ENCODE measurements at regions not wholly inside any gene's neighbourhood (a gene's known extent, or its start where the extent isn't known, plus 50 kb on each side); places are given as distances from the start of the nearest gene placed in this dataset.
"Not testable (repeated sequence)": the region's sequence is repeated elsewhere in the genome, so short reads cannot be mapped to it uniquely, and the experiment has no call there.

DNA sequence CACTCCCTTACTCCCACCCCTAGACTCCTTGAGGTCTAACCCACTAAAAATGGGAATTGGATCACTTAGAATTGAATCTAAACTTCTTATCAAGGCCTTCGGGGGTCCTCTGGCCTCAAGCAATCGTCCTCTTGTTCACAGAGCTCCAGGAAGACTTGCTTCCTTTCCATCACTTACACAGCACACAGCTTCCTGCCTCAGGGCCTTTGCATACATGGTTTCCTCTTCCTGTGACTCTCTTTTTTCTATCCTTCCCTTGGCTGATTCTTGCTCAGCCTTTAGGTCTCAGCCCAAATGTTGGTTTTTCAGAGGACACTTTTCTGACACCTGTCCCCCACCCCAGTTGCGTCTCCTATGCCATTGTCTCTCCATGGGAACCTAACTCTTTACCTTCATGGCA is 50.0 kb upstream of the ALDH1B1 start:
- no peak for DNase-seq

- DNase-seq = no peak
Measured at GRCh38 chr9:38342096-38342495, 50.4 kb upstream of the ALDH1B1 start.

DNA sequence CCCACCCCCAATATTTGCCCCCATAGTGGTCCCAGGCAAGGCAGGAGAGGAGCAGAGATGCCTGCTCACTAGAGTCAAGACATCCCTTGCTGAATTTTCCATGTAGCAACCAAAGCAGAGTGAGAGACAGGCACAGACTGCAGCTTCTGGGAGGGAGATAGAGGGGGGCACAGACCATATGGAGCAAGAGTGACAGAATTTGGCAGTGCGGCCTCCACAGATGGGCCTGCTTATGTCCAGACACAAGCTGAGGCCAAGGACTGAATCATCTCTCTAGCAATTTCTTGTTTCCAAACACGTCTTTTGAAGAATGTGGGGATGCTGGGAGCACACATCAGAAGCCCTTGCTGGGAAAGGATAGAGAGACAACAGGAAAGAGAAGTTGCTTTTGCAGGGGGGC is 53.0 kb upstream of the ALDH1B1 start:
- DNase-seq = peak; percentile 98

GRCh38 chr9:38339087-38339486 is 53.4 kb upstream of the ALDH1B1 start:
- no peak for DNase-seq

- no peak for DNase-seq
Measured at GRCh38 chr9:38338342-38339018, 54.0 kb upstream of the ALDH1B1 start.

DNA sequence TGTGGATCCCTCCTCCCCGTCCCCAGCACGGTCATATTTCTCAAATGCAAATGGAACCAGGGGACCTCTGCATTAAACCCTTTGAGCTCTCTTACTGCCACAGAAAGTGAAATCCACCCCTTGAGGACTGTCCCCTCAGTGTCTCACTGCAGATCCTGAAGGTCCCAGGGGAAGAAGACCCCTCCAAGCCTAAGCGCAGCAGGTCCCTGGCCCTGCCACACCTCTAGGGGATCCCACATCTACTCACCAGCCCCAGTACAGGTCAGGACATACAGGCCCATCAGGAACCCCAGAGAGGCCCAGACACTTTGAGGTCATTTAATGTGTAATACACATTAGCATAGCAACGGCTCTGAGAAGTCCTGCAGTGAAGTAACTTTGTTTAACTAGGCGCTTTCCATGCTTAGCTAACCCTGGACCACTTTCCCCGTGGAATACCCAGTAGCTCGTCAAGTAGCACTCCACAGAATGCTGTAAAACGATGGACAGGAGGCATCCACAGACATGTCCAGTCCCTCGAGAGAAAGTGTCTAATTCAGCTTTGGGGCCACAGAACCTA is 54.7 kb upstream of the ALDH1B1 start:
- no peak for DNase-seq

- peak; percentile 56 for DNase-seq
Measured at GRCh38 chr9:38337181-38337580, 55.3 kb upstream of the ALDH1B1 start.

DNA sequence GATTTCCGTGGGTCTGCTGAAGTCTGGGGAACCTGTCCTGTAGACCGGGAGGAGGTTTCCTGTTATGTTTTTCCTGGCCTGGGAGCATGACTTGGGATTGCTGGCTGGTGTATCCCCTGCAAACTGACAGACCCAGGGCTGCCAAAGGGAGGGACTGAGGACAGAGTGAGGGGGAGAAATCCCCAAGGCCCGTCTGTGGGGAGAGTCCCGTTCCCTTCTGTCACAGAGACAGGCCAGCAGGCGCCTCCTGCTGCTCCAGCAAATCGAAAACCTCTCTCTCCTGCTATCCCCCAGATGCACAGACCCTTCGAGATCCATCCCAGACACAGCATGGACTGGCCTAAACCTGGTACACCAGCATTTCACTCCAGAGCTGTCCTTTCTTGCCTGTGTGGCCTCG is 56.2 kb upstream of the ALDH1B1 start:
- DNase-seq = no peak

- no peak for DNase-seq
Measured at GRCh38 chr9:38335686-38336085, 56.8 kb upstream of the ALDH1B1 start.

GRCh38 chr9:38334234-38334633 is 58.3 kb upstream of the ALDH1B1 start:
- DNase-seq = no peak

DNA sequence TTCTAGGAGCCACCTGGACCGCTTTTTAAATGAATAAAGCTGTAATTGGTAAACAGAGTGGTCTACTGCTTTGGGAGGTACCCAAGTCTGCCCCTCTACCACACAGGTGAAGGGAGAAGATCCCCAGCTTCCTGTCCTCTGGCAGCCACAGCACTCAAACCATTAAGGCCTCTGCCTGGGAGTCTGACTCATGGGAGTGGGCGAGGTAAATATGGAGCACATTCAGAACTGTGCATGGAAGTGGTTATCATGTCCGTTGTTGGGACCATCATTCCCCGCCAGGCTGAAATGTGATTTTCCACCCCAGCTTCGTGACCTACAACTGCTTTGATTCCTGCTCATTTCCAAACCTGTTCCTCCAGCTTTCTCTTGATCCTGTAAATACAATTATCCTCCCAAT is 59.5 kb upstream of the ALDH1B1 start:
- DNase-seq = no peak

- no peak for DNase-seq
Measured at GRCh38 chr9:38332625-38333024, 59.9 kb upstream of the ALDH1B1 start.

DNA sequence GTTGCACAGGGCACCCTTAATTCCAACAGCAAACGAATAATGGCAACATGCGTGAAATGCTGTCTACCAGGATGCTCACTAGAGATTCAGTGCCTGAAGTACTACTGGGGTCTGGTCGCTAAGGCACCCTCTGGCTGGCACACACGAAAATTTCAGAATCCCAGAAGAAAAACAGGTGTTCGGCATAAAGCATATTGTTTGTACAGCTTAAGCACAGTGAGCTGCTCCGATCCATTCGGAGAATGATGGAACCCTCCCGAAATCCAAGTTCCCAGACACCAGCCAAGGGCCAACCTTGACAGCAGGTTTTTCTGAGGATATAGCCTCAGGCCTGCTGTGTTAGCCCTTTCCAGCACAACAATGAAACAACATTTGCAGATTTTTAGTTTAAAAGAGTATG is 61.4 kb upstream of the ALDH1B1 start:
- no peak for DNase-seq

- DNase-seq = no peak
Measured at GRCh38 chr9:38329968-38330367, 62.5 kb upstream of the ALDH1B1 start.

- no peak for DNase-seq
Measured at GRCh38 chr9:38328765-38329164, 63.7 kb upstream of the ALDH1B1 start.

- no peak for DNase-seq
Measured at GRCh38 chr9:38326122-38326521, 66.4 kb upstream of the ALDH1B1 start.

GRCh38 chr9:38324213-38324612 is 68.3 kb upstream of the ALDH1B1 start:
- DNase-seq = not testable (repeated sequence)

- DNase-seq = no peak
Measured at GRCh38 chr9:38322937-38323336, 69.6 kb upstream of the ALDH1B1 start.

DNA sequence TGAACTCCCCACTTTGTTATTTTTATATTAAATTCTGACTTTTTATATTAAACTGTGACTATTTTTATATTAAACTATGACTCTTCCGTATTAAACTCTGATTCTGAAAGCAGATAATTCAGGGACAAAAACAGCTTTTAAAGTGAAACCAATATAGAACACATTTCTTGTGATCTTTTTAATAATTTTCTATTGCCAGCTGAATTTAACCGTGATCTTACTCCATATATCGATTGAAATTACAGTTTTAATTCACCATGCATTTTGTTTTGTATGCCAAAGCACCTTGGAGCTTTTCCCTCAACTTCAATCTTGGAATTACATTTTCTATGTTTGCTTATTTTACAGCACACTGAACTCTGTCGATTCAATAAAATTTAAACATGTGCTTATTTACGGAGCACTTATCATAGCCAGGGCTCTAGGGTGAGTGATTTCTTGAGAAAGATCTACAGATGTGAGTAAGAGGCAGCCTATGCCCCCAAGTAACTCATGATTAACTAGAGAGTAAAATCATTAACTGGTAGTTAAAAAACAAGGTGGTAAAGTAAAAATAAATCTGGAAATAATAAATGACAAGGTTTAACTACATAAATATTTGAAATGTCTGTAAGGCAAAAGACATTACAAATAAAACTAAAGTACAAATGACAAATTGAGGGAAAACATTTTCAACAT is 72.9 kb upstream of the ALDH1B1 start:
- no peak for DNase-seq

DNA sequence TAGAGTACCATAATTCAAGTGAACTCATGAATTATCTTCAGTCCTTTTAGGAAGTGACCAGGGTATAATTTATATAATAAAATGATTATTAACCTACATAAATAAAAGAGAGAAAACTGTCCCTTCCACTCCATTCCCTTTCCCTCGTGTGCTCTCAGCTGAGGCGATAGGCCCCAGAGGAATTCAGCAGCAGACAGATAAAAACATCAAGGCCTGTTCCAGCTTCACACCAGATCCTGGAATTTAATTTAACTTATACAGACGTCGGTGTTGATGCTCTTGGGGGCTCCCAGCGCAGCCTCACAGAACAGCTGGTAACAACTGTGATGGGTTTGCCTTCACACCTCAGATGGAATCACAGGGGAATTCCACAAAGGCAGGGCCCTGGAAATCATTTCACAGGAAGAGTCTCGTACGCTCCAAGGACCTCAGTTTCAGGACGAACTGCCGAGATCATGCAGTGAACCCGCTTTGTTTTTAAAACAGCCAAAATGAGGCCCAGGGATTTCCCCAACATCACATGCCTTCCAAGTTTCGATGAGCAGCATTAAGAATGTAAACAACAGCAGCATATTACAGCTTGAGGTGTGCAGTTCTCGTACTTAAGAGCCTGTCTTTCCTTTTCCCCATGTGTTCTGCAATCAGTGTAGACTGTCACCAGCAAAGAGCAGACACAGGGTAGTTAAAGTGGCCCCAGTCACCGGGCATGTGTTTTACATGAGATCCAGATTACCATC is 73.6 kb upstream of the ALDH1B1 start:
- DNase-seq = peak; percentile 57

- DNase-seq = no peak
Measured at GRCh38 chr9:38316166-38316780, 76.2 kb upstream of the ALDH1B1 start.

DNA sequence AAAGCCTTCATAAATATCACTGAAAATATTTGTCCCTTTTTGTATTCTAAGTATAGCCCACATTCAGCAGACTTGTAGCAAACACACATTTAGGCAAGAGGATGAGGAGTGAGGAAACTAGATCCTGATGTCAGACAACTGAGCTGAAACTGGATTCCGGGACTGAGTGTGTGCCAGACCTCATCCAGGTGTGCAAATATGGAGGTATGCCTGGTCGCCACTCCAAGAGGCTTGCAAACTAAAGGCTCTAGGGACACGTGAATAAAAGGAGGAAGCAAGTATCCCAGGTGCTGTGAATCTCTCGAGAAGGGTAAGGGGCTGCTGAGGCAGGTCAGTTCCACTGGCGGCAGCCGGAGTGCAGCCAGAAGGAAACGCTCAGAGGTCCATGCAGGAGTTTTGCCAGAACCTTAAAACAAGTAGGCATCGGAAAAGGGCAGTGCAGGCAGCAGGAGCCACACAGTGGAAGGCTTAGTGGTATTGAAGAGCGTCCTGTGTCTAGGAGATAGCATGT is 77.4 kb upstream of the ALDH1B1 start:
- DNase-seq = no peak

DNA sequence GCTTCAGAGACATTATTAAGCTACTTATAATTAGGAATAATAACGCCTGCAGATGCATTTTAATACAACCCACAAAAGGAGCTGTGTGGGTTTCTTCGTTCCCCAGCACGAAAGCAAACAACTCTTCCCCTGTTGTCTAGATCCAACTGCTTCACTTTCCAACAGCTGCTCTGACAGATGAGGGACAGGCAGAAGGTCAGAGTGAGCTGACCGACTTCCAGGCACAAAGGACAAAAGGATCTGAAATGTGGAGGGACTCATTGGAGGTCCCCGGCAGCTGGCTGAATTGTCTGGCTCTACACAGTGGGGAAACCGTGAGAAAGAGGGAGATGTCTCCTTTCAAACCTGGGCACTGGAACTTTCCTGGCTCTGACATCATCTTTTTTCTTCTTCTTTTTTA is 79.1 kb upstream of the ALDH1B1 start:
- no peak for DNase-seq
